Activated CD8-positive, alpha-beta T cell treated with anti-CD3 and anti-CD28 coated beads for 36 hours (primary cell): ENCODE measurements at regions not wholly inside any gene's neighbourhood (a gene's known extent, or its start where the extent isn't known, plus 50 kb on each side); places are given as distances from the start of the nearest gene placed in this dataset.

Experiments
- ATAC-seq: fragments of 200-7000 bp; cut with Tn5 transposase; one replicate; pipeline ENCODE4 v1.10.0; 2021; ENCODE audit warnings: mild to moderate bottlenecking, moderate library complexity
- CTCF ChIA-PET: fragments of 350-600 bp; sonication (Branson Sonifier 250); formaldehyde crosslinking; loops from one replicate; lab custom pipeline; 2021; ENCODE audit warnings: antibody characterized with exemption; lab: Charles Lee
- POLR2A ChIA-PET: fragments of 350-600 bp; sonication (Branson Sonifier 250); formaldehyde crosslinking; loops from one replicate; lab custom pipeline; 2021; ENCODE audit warnings: antibody characterized with exemption; lab: Charles Lee
- DNase-seq: peaks from one replicate; pipeline ENCODE4 v3.0.0-alpha.2; 2020
- H3K27ac Mint-ChIP-seq: one replicate; pipeline ENCODE4 v1.8.0; 2021; ENCODE audit warnings: mild to moderate bottlenecking, mixed read lengths
- H3K27me3 Mint-ChIP-seq: one replicate; pipeline ENCODE4 v1.8.0; 2021; ENCODE audit warnings: mixed read lengths
- H3K36me3 Mint-ChIP-seq: one replicate; pipeline ENCODE4 v1.8.0; 2021; ENCODE audit warnings: low read depth, mixed read lengths
- H3K4me1 Mint-ChIP-seq: one replicate; pipeline ENCODE4 v1.8.0; 2021; ENCODE audit warnings: low read depth, mixed read lengths
- H3K4me3 Mint-ChIP-seq: one replicate; pipeline ENCODE4 v1.8.0; 2021; ENCODE audit warnings: mild to moderate bottlenecking, moderate library complexity, mixed read lengths
- H3K9me3 Mint-ChIP-seq: one replicate; pipeline ENCODE4 v1.8.0; 2021; ENCODE audit warnings: mixed read lengths
- CTCF ChIP-seq: fragments of 200-600 bp; IDR thresholded peaks from one replicate; pipeline ENCODE4 v1.8.0; 2022; ENCODE audit warnings: antibody characterized with exemption, mild to moderate bottlenecking
- intact Hi-C: fragments of 100-400 bp; cut with micrococcal nuclease; formaldehyde crosslinking; loops from one replicate; pipeline ENCODE4 v1.10.0; 2022

- no peaks in the 10 kb centered on the region for H3K9me3 Mint-ChIP-seq
- H3K4me1 Mint-ChIP-seq = no peaks in the 10 kb centered on the region
- ChIA-PET CTCF (no interaction called here), POLR2A (no interaction called here)
- TF ChIP-seq CTCF = no peak
- DNase-seq = no peak
- no peak for ATAC-seq
- no peaks in the 10 kb centered on the region for H3K27me3 Mint-ChIP-seq
- no peak overlapping the region for H3K4me3 Mint-ChIP-seq
- H3K27ac Mint-ChIP-seq = no peak overlapping the region
- H3K36me3 Mint-ChIP-seq = no peaks in the 10 kb centered on the region
- intact Hi-C loops = no loop called here
Observed at GRCh38 chr10:117748058-117748457, 205.5 kb downstream of the EMX2 start.

GRCh38 chr10:117750616-117751015 is 208.1 kb downstream of the EMX2 start:
- no peaks in the 10 kb centered on the region for H3K27me3 Mint-ChIP-seq
- H3K4me1 Mint-ChIP-seq = no peaks in the 10 kb centered on the region
- intact Hi-C loops = no loop called here
- TF ChIP-seq CTCF = no peak
- ChIA-PET CTCF (interaction anchor here (1.3 kb wide), 1 partner anchor 9 kb away, joined by 4 read pairs; no protein-coding TSS in a partner anchor), POLR2A (no interaction called here)
- no peak for DNase-seq
- H3K4me3 Mint-ChIP-seq = no peak overlapping the region
- no peaks in the 10 kb centered on the region for H3K36me3 Mint-ChIP-seq
- H3K9me3 Mint-ChIP-seq = no peaks in the 10 kb centered on the region
- H3K27ac Mint-ChIP-seq = no peak overlapping the region
- no peak for ATAC-seq

GRCh38 chr10:117751259-117751658 is 208.7 kb downstream of the EMX2 start:
- POLR2A ChIA-PET = no interaction called here
- H3K9me3 Mint-ChIP-seq = no peaks in the 10 kb centered on the region
- peaks cover 4% of the 10 kb centered on the region for H3K27me3 Mint-ChIP-seq
- intact Hi-C loops = no loop called here
- ATAC-seq (no peak), DNase-seq (no peak)
- no peak for TF ChIP-seq CTCF
- H3K4me1 Mint-ChIP-seq = no peaks in the 10 kb centered on the region
- H3K4me3 Mint-ChIP-seq = no peak overlapping the region
- CTCF ChIA-PET = interaction anchor here (1.3 kb wide), 1 partner anchor 10 kb away, joined by 4 read pairs; no protein-coding TSS in a partner anchor
- H3K27ac Mint-ChIP-seq = no peak overlapping the region
- H3K36me3 Mint-ChIP-seq = no peaks in the 10 kb centered on the region

GRCh38 chr10:117752103-117752502 is 209.6 kb downstream of the EMX2 start:
- no peak for ATAC-seq
- POLR2A ChIA-PET = no interaction called here

More at GRCh38 chr10:117752103-117752502, 209.6 kb downstream of the EMX2 start:
- H3K27me3 Mint-ChIP-seq = peaks cover 4% of the 10 kb centered on the region
- no peaks in the 10 kb centered on the region for H3K4me1 Mint-ChIP-seq
- no peak for DNase-seq
- H3K27ac Mint-ChIP-seq = no peak overlapping the region
- no peaks in the 10 kb centered on the region for H3K36me3 Mint-ChIP-seq
- intact Hi-C loops = no loop called here
- no peak for TF ChIP-seq CTCF
- H3K9me3 Mint-ChIP-seq = no peaks in the 10 kb centered on the region
- no peak overlapping the region for H3K4me3 Mint-ChIP-seq
- CTCF ChIA-PET = interaction anchor here (0.7 to 1.3 kb wide), 2 partner anchors 11 to 310 kb away, joined by 3 to 4 read pairs; no protein-coding TSS in a partner anchor
